Activated B cell treated with CpG ODN at 0.5 μM for 24 hours (primary cell): ENCODE measurements at regions not wholly inside any gene's neighbourhood (a gene's known extent, or its start where the extent isn't known, plus 50 kb on each side); places are given as distances from the start of the nearest gene placed in this dataset.

ENCODE experiments used
- ATAC-seq: fragments of 200-7000 bp; cut with Tn5 transposase; one replicate; pipeline ENCODE4 v1.10.0; 2021; ENCODE audit warnings: low read depth, mild to moderate bottlenecking, moderate library complexity
- CTCF ChIA-PET: fragments of 350-600 bp; sonication (Branson Sonifier 250); formaldehyde crosslinking; loops from one replicate; lab custom pipeline; 2021; ENCODE audit warnings: antibody characterized with exemption; lab: Charles Lee
- POLR2A ChIA-PET: fragments of 350-600 bp; sonication (Branson Sonifier 250); formaldehyde crosslinking; loops from one replicate; lab custom pipeline; 2021; ENCODE audit warnings: antibody characterized with exemption; lab: Charles Lee
- DNase-seq: peaks from one replicate; pipeline ENCODE4 v3.0.0; 2022
- H3K27ac Mint-ChIP-seq: one replicate; pipeline ENCODE4 v1.8.0; 2020; ENCODE audit warnings: mixed read lengths
- H3K27me3 Mint-ChIP-seq: one replicate; pipeline ENCODE4 v1.8.0; 2021; ENCODE audit warnings: mixed read lengths
- H3K36me3 Mint-ChIP-seq: one replicate; pipeline ENCODE4 v1.8.0; 2021; ENCODE audit warnings: low read depth, mixed read lengths
- H3K4me1 Mint-ChIP-seq: one replicate; pipeline ENCODE4 v1.8.0; 2021; ENCODE audit warnings: mixed read lengths
- H3K4me3 Mint-ChIP-seq: one replicate; pipeline ENCODE4 v1.8.0; 2020; ENCODE audit warnings: mild to moderate bottlenecking, mixed read lengths
- H3K9me3 Mint-ChIP-seq: one replicate; pipeline ENCODE4 v1.8.0; 2020; ENCODE audit warnings: mixed read lengths
- intact Hi-C: fragments of 100-400 bp; cut with micrococcal nuclease; formaldehyde crosslinking; loops from one replicate; pipeline ENCODE4 v1.15.1; 2024
- TF ChIP-seq, protein P1 (sequence below): fragments of 200-600 bp; IDR thresholded peaks from one replicate; pipeline ENCODE4 v1.8.0; 2022; ENCODE audit warnings: antibody characterized with exemption, mild to moderate bottlenecking

- CTCF ChIA-PET: no interaction called here
- Mint-ChIP-seq H3K27ac (no peak overlapping the region), H3K9me3 (peaks cover 3% of the 10 kb centered on the region), H3K4me1 (no peaks in the 10 kb centered on the region), H3K36me3 (no peaks in the 10 kb centered on the region), H3K4me3 (no peak overlapping the region), H3K27me3 (peaks cover 14% of the 10 kb centered on the region)
- intact Hi-C loops: no loop called here
- TF ChIP-seq, protein P1, sequence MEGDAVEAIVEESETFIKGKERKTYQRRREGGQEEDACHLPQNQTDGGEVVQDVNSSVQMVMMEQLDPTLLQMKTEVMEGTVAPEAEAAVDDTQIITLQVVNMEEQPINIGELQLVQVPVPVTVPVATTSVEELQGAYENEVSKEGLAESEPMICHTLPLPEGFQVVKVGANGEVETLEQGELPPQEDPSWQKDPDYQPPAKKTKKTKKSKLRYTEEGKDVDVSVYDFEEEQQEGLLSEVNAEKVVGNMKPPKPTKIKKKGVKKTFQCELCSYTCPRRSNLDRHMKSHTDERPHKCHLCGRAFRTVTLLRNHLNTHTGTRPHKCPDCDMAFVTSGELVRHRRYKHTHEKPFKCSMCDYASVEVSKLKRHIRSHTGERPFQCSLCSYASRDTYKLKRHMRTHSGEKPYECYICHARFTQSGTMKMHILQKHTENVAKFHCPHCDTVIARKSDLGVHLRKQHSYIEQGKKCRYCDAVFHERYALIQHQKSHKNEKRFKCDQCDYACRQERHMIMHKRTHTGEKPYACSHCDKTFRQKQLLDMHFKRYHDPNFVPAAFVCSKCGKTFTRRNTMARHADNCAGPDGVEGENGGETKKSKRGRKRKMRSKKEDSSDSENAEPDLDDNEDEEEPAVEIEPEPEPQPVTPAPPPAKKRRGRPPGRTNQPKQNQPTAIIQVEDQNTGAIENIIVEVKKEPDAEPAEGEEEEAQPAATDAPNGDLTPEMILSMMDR: no peak
- POLR2A ChIA-PET: no interaction called here
- ATAC-seq (no peak), DNase-seq (no peak)
Measured at GRCh38 chr3:5344707-5345106, 157.2 kb downstream of the EDEM1 start.

GRCh38 chr3:5347486-5347885 lies 160.0 kb downstream of the EDEM1 start:
- H3K4me1 Mint-ChIP-seq: no peaks in the 10 kb centered on the region
- TF ChIP-seq, protein P1: no peak
- no peak overlapping the region for H3K4me3 Mint-ChIP-seq
- intact Hi-C loops: no loop called here
- ATAC-seq: no peak
- H3K36me3 Mint-ChIP-seq: no peaks in the 10 kb centered on the region
- H3K9me3 Mint-ChIP-seq: peaks cover 3% of the 10 kb centered on the region
- no peak for DNase-seq
- no peak overlapping the region for H3K27ac Mint-ChIP-seq
- ChIA-PET POLR2A (no interaction called here), CTCF (no interaction called here)
- peaks cover 12% of the 10 kb centered on the region for H3K27me3 Mint-ChIP-seq

GRCh38 chr3:5348229-5348902 lies 160.9 kb downstream of the EDEM1 start:
- CTCF ChIA-PET: no interaction called here
- intact Hi-C loops: no loop called here
- TF ChIP-seq, protein P1: no peak
- DNase-seq (no peak), ATAC-seq (no peak)
- Mint-ChIP-seq H3K36me3 (no peaks in the 10 kb centered on the region), H3K4me3 (no peak overlapping the region), H3K27me3 (peaks cover 12% of the 10 kb centered on the region), H3K4me1 (no peaks in the 10 kb centered on the region), H3K9me3 (peaks cover 3% of the 10 kb centered on the region), H3K27ac (no peak overlapping the region)
- POLR2A ChIA-PET: no interaction called here

- no peaks in the 10 kb centered on the region for H3K36me3 Mint-ChIP-seq
- H3K27ac Mint-ChIP-seq: no peak overlapping the region
- ChIA-PET CTCF (no interaction called here), POLR2A (no interaction called here)
- DNase-seq (no peak), ATAC-seq (no peak)
- H3K27me3 Mint-ChIP-seq: peaks cover 12% of the 10 kb centered on the region
- no peaks in the 10 kb centered on the region for H3K4me1 Mint-ChIP-seq
- intact Hi-C loops: no loop called here
- TF ChIP-seq, protein P1: no peak
- H3K9me3 Mint-ChIP-seq: peaks cover 3% of the 10 kb centered on the region
- H3K4me3 Mint-ChIP-seq: no peak overlapping the region
Measured at GRCh38 chr3:5349343-5349742, 161.8 kb downstream of the EDEM1 start.

DNA sequence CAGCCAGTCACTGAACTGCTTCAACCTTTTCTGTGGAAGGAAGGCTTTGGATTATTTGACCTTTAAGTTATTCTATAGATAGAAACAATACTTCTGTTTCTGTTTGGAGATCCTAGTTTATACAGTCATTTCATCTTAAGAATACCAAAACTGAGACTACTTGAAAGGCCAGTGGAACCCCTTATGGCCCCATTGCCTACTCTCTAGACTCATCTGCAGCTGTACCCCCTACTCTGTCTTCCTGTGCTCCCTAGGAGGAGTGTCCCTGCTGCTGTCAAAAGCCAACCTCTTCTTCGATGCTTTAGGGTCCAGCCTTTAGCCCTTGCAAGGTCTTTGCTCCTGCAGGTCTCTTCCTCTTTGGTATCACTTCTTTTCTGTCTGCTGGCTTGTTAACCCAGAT lies 169.6 kb downstream of the EDEM1 start:
- TF ChIP-seq, protein P1: no peak
- DNase-seq: no peak
- POLR2A ChIA-PET: no interaction called here
- H3K27me3 Mint-ChIP-seq: peaks cover 2% of the 10 kb centered on the region
- no peak overlapping the region for H3K4me3 Mint-ChIP-seq
- no peaks in the 10 kb centered on the region for H3K4me1 Mint-ChIP-seq
- peaks cover 3% of the 10 kb centered on the region for H3K36me3 Mint-ChIP-seq
- H3K27ac Mint-ChIP-seq: no peak overlapping the region
- H3K9me3 Mint-ChIP-seq: peaks cover 19% of the 10 kb centered on the region
- no peak for ATAC-seq
- intact Hi-C loops: no loop called here
- CTCF ChIA-PET: no interaction called here
